Pulmonary artery endothelial cell (primary cell): ENCODE measurements at regions not wholly inside any gene's neighbourhood (a gene's known extent, or its start where the extent isn't known, plus 50 kb on each side); places are given as distances from the start of the nearest gene placed in this dataset.
"Not testable (repeated sequence)": the region's sequence is repeated elsewhere in the genome, so short reads cannot be mapped to it uniquely, and the experiment has no call there.

ENCODE experiments used
- DNase-seq: peaks from one replicate; pipeline ENCODE4 v3.0.0-alpha.2; 2011; ENCODE audit warnings: low read depth, low spot score

- DNase-seq, result no peak
Measured at GRCh38 chr5:169531631-169532030, 51.9 kb upstream of the SPDL1 start.

- DNase-seq, result no peak
Measured at GRCh38 chr5:169527863-169528262, 55.7 kb upstream of the SPDL1 start.

- DNase-seq, result no peak
Measured at GRCh38 chr5:169527066-169527465, 56.5 kb upstream of the SPDL1 start.

- no peak for DNase-seq
Measured at GRCh38 chr5:169522851-169523250, 60.7 kb upstream of the SPDL1 start.

GRCh38 chr5:169521366-169521983 lies 62.1 kb upstream of the SPDL1 start:
- DNase-seq, result no peak

GRCh38 chr5:169519358-169519757 lies 64.2 kb upstream of the SPDL1 start:
- DNase-seq, result no peak

- DNase-seq, result not testable (repeated sequence)
Measured at GRCh38 chr5:169518779-169519178, 64.8 kb upstream of the SPDL1 start.

- no peak for DNase-seq
Measured at GRCh38 chr5:169512385-169512784, 71.2 kb upstream of the SPDL1 start.

- no peak for DNase-seq
Measured at GRCh38 chr5:169511708-169512107, 71.9 kb upstream of the SPDL1 start.

- DNase-seq, result no peak
Measured at GRCh38 chr5:169507051-169507450, 76.5 kb upstream of the SPDL1 start.

- no peak for DNase-seq
Measured at GRCh38 chr5:169503886-169504285, 79.7 kb upstream of the SPDL1 start.

- no peak for DNase-seq
Measured at GRCh38 chr5:169499990-169500505, 83.5 kb upstream of the SPDL1 start.

- no peak for DNase-seq
Measured at GRCh38 chr5:169496878-169497277, 86.7 kb upstream of the SPDL1 start.

GRCh38 chr5:169494941-169495548 lies 88.5 kb upstream of the SPDL1 start:
- no peak for DNase-seq

- no peak for DNase-seq
Measured at GRCh38 chr5:169494383-169494935, 89.1 kb upstream of the SPDL1 start.

- no peak for DNase-seq
Measured at GRCh38 chr5:169474226-169474625, 109.3 kb upstream of the SPDL1 start.

GRCh38 chr5:169472544-169472943 lies 111.0 kb upstream of the SPDL1 start:
- no peak for DNase-seq

- DNase-seq, result no peak
Measured at GRCh38 chr5:169471021-169471420, 112.6 kb upstream of the SPDL1 start.

GRCh38 chr5:169467041-169467771 lies 116.4 kb upstream of the SPDL1 start:
- no peak for DNase-seq

- DNase-seq, result no peak
Measured at GRCh38 chr5:169460896-169461295, 122.7 kb upstream of the SPDL1 start.

- DNase-seq, result no peak
Measured at GRCh38 chr5:169460123-169460522, 123.5 kb upstream of the SPDL1 start.

GRCh38 chr5:169458221-169458620 lies 125.4 kb upstream of the SPDL1 start:
- no peak for DNase-seq
